H54 (cell line): ENCODE measurements at regions not wholly inside any gene's neighbourhood (a gene's known extent, or its start where the extent isn't known, plus 50 kb on each side); places are given as distances from the start of the nearest gene placed in this dataset.

Source experiments
- DNase-seq: peaks from one replicate; pipeline ENCODE4 v3.0.0; 2011; ENCODE audit warnings: low spot score, mixed read lengths; ENCODE audit not compliant: insufficient read length
- FAIRE-seq: peaks from 3 replicates; lab custom pipeline; 2011; peaks lifted over from hg19 to GRCh38; lab: Jason Lieb, UNC
- POLR2A ChIP-seq: IDR thresholded peaks from 2 replicates; pipeline ENCODE4 v1.6.1; 2011; ENCODE audit warnings: low read depth, mild to moderate bottlenecking, low read length

DNA sequence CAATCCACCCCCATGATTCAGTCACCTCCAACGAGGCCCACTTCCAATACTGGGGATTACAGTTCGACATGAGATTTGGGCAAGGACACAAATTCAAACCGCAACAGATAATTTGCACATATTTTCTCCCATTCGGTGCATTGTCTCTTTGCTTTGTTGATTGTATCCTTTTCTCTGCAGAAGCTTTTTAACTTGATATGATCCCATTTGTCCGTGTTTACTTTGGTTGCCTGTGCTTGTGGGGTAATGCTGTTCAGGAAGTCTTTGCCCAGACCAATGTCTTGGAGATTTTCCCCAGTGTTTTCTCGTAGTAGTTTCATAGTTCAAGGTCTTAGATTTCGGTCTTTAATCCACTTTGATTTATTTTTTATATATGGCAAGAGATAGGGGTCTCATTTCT lies 330.8 kb upstream of the SPRY2 start:
- FAIRE-seq = no peak
- no peak for TF ChIP-seq POLR2A
- no peak for DNase-seq

DNA sequence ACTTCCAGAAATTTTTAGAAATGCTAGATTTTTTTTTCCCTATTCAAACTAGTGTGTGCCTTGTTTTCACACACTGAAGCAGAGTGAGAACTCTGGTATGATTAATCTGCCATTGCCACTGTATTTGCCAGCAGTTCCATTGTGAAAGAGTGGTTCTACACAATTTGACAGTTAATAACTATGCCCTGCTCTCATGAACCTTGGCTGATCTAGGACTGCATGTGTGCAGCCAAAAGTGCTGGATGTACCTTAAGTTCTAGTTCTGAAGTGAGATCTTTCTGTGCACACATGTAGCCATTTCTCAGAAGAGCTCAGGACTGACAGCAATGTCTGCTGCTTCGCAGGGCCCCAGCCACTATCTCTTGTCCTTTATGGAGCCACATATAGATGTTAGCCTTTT lies 328.2 kb upstream of the SPRY2 start:
- no peak for TF ChIP-seq POLR2A
- DNase-seq = no peak
- FAIRE-seq = no peak

DNA sequence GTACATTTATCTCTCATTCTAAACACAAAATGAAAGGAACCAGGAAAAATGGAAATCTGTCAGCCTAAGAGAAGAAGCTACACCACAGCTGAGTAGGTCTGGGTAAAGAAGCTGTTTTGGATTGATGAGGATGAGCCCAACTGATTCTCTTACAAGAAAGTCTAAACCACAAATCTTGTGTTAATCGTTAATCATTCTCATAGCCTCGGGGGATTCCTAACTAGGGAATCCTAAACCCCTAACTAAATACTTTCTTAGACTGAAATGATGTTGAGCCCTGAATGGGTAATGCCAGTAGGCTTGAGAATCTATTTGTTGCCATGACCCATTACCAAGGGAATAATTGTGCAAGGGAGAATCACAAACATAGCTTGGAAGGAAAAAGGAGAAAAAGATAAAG lies 327.5 kb upstream of the SPRY2 start:
- DNase-seq (no peak), FAIRE-seq (no peak)
- no peak for TF ChIP-seq POLR2A

DNA sequence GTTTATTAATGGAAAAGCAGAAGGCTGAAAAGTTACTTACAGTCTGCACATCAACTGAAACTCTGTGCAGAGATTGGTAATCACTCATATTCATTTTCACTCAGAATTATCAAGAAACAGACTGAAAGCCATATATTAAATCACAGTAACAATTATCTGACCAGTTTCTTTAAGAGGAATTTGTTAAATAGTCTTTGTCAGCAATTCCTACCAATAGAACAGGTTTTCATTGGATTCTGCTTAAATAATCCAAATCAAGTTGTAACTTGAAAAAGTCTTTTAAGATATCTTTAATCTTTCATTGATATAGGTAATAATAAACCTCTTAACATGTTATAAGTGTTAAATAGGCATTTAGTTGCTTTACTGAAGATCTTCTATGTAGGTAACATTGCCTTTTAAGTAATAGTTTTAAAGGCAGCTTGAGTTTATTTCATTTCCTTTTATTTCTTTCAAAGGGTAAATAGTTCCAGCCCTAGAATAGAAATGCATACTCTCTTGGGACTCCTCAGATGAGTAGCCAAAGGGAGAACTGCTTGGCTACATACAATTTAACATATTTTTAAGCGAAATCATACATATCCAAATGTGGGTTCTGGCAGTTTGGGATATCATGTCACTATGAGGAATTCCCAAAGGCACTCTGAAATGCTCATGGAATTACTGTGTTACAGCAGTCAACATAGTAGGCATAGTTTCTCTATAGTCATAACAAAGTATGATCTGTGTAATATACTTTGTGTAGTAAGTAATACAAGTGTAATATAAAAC lies 326.0 kb upstream of the SPRY2 start:
- DNase-seq = no peak
- no peak for FAIRE-seq
- no peak for TF ChIP-seq POLR2A

DNA sequence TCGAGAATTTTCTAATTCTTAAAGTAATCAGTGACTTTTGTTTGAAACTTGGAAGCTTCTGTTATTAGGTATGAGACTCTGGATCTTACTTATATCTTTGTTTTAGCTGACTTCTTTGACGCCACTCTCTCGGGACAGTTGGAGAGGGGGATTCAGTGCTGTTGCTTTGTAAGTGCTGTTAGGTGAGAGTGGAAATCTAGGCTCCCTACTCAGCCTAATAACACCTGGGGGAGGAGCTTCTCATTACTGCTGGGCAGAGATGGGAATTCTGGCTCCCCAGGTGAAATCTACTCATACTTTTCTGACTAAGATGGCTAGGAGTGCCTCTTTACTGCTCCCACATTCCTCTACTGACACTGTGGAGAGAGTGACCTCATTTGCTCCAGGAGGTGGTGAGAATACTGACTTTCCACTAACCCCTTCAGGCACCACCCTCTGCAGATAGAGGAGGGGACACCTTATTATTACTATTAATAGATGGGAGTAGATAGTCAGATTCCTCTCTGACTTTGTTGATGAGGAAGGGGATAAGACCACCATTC lies 324.9 kb upstream of the SPRY2 start:
- TF ChIP-seq POLR2A = no peak
- DNase-seq (no peak), FAIRE-seq (no peak)

DNA sequence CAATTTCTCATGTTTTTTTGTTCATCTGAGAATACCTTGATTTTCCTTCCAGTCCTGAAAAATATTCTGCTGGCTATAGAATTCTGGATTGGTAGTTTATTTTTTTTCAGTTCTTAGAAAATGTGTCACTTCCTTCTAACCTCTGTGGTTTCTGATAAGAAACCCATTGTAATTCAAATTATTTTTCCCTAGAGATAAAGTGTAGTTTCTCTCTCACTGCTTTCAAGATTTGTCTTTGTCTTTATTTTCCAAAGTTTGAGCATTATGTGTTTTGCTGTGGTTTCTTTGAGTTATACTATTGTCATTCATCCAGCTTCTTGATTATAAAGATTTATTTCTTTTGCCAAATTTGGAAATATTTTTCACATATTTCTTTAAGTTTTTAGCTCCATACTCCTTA lies 324.0 kb upstream of the SPRY2 start:
- FAIRE-seq (no peak), DNase-seq (no peak)
- TF ChIP-seq POLR2A = no peak

DNA sequence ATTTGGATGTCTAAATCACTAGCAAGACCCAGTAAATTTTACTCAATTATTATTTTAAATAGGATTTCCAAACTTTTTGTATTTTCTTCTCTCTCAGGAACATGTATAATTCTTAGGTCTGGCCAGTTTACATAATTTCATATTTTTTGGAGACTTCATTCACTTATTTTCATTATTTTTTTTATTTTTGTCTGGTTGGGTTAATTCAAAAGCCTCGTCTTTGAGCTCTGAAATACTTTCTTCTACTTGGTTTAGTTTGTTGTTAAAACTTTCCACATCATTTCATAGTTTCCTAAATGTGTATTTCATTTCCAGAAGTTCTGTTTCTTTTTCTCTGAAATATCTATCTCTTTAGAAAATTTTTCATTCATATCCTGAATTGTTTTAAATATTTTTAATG lies 322.9 kb upstream of the SPRY2 start:
- DNase-seq (no peak), FAIRE-seq (no peak)
- TF ChIP-seq POLR2A = no peak

DNA sequence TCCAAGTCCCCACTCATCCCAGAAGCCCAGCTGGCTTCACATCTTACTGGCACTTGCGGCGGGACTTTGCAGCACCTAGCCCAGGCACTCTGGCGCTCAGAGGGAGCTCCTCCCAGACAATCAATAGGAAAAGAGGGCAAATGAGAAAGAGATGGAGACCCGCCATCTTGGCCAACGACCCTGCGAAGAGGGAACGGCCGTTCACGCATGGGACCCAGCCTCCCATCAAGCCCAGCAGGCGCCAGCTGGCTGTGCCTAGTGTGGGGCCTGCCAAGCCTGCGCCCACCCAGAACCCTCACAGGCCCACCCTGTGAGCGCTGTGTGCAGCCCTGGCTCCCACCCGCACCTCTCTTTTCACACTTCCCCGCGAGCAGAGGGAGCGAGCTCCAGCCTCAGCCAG lies 317.8 kb upstream of the SPRY2 start:
- TF ChIP-seq POLR2A = no peak
- FAIRE-seq = no peak
- DNase-seq = no peak

DNA sequence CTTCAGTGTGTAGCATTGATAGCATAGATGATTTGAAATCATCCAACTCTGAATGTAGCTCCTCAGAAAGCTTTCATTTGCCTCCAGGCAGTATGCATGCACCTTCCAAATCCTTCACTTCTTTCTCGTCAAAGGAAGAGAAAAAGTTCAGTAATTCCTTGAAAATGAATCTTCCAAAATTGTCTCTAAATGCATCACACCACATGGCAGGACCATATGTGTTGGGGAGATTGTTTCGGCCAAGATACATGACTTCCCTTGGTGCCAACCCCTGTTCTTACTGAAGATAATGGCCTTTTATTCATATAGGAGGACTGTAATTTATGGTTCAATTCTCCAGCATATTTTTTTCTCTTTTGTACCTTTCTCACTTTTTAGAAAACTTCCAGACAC lies 315.6 kb upstream of the SPRY2 start:
- no peak for TF ChIP-seq POLR2A
- DNase-seq (no peak), FAIRE-seq (no peak)

DNA sequence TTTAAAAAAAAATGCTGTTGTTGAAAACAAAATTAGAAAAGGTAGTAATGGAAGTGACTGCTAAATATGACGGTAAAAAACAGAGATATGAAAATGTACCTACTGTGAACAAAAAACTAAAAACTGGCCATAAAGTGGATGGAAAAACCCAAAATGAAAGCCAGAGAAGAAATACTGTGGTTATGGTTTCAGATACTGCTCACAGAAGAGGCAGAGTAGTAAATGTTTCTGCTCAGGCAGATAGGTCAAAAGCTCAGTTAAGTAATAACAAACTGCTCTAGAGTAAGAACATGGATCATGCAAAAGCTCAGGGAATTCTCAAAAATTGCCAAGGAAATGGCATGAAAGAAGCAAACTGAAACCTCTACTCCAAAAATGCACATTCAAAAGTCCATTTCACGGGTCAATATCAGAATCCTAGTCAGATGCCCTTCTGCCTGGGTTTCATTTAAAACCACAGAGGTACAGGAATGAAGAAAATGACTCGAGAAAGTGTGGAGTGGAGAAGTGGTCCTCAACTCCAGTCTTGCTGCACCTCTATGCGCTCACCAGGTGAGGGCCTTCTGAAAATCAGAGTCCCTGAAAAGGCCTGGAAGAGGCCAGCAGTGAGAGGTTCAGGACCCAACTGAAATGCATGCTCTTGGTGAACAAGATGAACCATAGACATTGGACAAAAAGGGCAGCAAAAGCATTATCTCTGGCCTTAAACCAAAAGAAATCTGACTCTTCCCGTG lies 315.0 kb upstream of the SPRY2 start:
- DNase-seq (no peak), FAIRE-seq (no peak)
- TF ChIP-seq POLR2A = no peak

DNA sequence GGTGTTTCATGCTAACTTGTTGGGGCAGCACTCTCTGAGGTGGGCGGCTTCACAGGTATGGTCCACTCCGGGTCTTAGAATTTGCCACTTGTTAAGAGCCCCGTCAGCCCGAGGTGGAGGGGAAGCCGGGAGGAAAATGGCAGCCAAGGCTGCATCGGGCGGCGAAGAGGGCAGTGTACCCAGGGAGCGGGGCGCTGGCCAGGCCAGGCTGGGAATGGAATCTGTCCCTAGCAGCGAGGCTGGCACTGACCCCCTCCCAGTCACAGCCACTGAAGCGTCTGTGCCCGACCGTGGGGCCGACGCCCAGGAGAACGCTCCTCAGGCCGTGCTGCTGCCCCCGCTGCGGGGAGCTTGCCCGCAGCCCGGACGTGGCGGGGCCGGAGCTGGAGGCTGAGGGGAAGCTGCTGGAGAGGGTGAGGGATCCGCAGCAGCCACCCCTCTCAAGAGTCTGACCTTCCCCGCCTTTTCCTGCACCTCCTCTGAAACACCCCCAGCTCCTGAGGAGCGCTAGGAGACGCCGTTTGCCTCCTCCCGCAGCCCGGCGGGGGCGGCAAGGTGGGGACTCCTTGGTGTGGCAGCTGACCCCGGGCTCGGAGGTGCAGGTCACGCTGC lies 313.8 kb upstream of the SPRY2 start:
- no peak for FAIRE-seq

DNA sequence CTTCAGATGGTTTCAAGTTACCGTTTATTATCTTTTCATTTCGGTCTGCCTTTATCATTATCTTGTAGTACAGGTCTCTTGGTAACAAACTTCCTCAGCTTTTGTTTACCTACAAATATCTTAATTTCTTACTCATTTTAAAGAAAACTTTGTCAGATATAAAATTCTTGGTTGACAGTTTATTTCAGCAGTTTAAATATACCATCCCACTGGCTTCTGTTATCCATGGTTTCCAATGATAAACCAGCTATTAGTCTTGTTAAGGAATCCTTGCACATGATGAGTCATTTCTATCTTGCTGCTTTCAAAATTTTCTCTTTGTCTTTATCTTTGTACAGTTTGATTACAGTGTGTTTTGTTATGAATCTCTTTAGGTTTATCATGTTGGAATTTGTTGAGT lies 308.3 kb upstream of the SPRY2 start:
- DNase-seq = no peak
- no peak for TF ChIP-seq POLR2A
- no peak for FAIRE-seq

More for the DNA sequence above, 313.8 kb upstream of the SPRY2 start:
- no peak for DNase-seq
- TF ChIP-seq POLR2A = no peak

DNA sequence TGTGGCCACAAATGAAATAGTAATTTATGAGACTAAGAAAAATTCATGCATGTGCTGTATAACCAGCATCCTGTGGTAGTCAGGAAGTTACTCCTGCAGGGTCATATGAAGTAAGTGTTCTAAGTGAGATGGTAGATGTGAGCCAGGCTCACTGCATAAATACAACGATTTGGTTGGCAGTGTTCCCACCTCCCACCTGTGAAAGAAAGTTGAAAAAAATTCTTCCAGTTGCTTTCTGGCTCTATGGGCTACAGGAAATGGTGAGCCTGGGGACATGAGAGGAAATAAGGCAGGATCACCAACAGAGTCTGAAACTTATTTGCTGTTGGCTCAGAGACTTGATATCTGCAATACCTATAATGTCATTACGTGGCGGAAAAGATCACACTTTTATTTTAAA lies 301.7 kb upstream of the SPRY2 start:
- FAIRE-seq = no peak
- no peak for DNase-seq
- TF ChIP-seq POLR2A = no peak

DNA sequence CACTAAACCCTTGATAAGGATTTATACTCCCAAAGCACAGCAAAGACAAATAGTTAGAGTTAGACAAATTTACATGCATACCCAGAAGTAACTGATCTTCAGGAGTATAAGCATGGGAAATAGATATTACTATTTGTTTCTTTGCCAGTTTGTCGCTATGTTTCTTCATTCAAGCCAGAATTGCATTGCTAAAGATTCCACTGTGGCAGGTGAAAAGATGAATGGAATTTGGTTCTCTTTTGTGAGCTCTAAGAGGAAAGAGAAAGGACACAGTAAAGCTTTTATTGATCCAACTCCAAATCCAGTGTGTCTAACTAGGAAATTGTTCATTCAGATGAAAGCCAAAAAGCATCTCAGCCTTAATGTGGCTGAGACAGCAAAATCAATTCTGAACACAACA lies 292.3 kb upstream of the SPRY2 start:
- DNase-seq (no peak), FAIRE-seq (no peak)
- TF ChIP-seq POLR2A = no peak
